HEK293 (cell line): ENCODE measurements at regions not wholly inside any gene's neighbourhood (a gene's known extent, or its start where the extent isn't known, plus 50 kb on each side); places are given as distances from the start of the nearest gene placed in this dataset.

Source experiments
- BCL11A ChIP-seq: fragments of 450-650 bp; formaldehyde crosslinking; IDR thresholded peaks from 2 replicates; pipeline ENCODE4 v1.5.1; 2016; ENCODE audit warnings: low read depth, missing biosample characterization, missing genetic modification characterization
- SALL2 ChIP-seq: fragments of 450-650 bp; formaldehyde crosslinking; IDR thresholded peaks from 2 replicates; pipeline ENCODE4 v1.5.0; 2017; ENCODE audit warnings: missing biosample characterization, mild to moderate bottlenecking, missing genetic modification characterization, borderline replicate concordance
- ZBTB11 ChIP-seq: fragments of 450-650 bp; formaldehyde crosslinking; conservative IDR thresholded peaks from 2 replicates; pipeline ENCODE4 v1.5.1; 2016; ENCODE audit warnings: low read depth, missing biosample characterization, missing genetic modification characterization
- ZFP41 ChIP-seq: fragments of 450-650 bp; formaldehyde crosslinking; IDR thresholded peaks from 2 replicates; pipeline ENCODE4 v1.5.1; 2016; ENCODE audit warnings: missing biosample characterization, missing genetic modification characterization, borderline replicate concordance
- ZNF114 ChIP-seq: fragments of 450-650 bp; formaldehyde crosslinking; IDR thresholded peaks from 2 replicates; pipeline ENCODE4 v1.5.0; 2017; ENCODE audit warnings: missing biosample characterization, missing genetic modification characterization
- ZNF121 ChIP-seq: fragments of 450-650 bp; formaldehyde crosslinking; IDR thresholded peaks from 2 replicates; pipeline ENCODE4 v1.5.1; 2016; ENCODE audit warnings: missing biosample characterization, missing genetic modification characterization
- ZNF23 ChIP-seq: fragments of 450-650 bp; formaldehyde crosslinking; IDR thresholded peaks from 2 replicates; pipeline ENCODE4 v1.5.1; 2016; ENCODE audit warnings: missing biosample characterization, missing genetic modification characterization, borderline replicate concordance
- ZNF274 ChIP-seq, 2 experiments: fragments of 200-500 bp in 1 of 2; fragments of 450-650 bp in 1 of 2; sonication (Bioruptor generic) in 1 of 2; formaldehyde crosslinking in 1 of 2; IDR thresholded peaks; 2 replicates each; pipeline versions ENCODE4 v1.5.1 to v1.6.1; 2014 to 2016; ENCODE audit warnings: borderline replicate concordance in 1 of 2, inconsistent platforms in 1 of 2, low read length in 1 of 2, missing biosample characterization in 1 of 2, missing genetic modification characterization in 1 of 2
- ZNF350 ChIP-seq: fragments of 450-650 bp; formaldehyde crosslinking; IDR thresholded peaks from 2 replicates; pipeline ENCODE4 v1.5.0; 2017; ENCODE audit warnings: missing biosample characterization, mild to moderate bottlenecking, missing genetic modification characterization
- ZNF423 ChIP-seq: fragments of 450-650 bp; formaldehyde crosslinking; IDR thresholded peaks from 2 replicates; pipeline ENCODE4 v1.5.1; 2016; ENCODE audit warnings: missing biosample characterization, missing genetic modification characterization
- ZNF558 ChIP-seq: fragments of 450-650 bp; formaldehyde crosslinking; IDR thresholded peaks from 2 replicates; pipeline ENCODE4 v1.5.1; 2016; ENCODE audit warnings: missing biosample characterization, missing genetic modification characterization
- TF ChIP-seq, protein P1 (sequence below): fragments of 450-650 bp; formaldehyde crosslinking; IDR thresholded peaks from 2 replicates; pipeline ENCODE4 v1.5.1; 2016; ENCODE audit warnings: missing biosample characterization, missing genetic modification characterization
- TF ChIP-seq, protein P2 (sequence below): fragments of 450-650 bp; formaldehyde crosslinking; IDR thresholded peaks from 2 replicates; pipeline ENCODE4 v1.5.1; 2016; ENCODE audit warnings: missing biosample characterization, missing genetic modification characterization
- TF ChIP-seq, protein P3 (sequence below): fragments of 450-650 bp; formaldehyde crosslinking; IDR thresholded peaks from 2 replicates; pipeline ENCODE4 v1.5.1; 2016; ENCODE audit warnings: missing biosample characterization, missing genetic modification characterization

DNA sequence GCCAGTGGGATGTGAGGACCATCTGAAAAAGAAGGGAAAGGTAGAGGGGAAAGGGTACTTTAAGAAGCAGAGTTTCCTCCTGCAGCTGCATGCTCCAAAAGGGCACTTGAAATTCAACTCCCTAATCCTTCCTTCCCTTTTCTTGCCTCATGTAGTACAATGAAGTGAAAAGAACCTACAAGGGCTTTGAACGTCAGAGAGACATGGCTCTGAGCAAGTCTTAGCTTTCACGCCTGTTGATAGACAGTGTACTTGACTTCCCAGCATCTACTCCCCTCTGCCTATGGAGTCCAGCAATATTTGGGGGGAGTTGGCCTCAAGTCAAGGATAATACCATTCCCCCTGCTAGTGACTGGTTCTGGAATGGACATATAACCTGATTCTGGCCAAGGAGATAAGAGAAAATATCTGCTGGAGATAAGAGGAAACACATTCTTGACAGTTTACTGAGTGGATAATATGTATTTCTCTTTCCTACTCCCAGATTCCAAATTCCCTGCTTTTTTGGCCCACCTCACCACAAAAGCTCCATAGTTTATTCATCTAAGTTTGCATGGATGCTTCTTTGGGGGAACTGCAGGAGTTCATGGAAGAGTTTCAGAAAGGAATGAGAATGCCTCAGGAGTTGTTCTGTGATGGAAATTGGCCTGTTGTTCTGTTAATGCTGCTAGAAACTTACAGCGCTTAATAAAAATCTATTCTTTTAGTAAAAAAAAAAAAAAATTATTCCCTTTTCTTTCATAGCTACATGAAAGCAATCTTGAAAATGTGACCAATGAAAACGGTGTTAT is 193.0 kb upstream of the TPM1 start:
- TF ChIP-seq ZFP41 (tag by site-specific recombination): no peak
- TF ChIP-seq, protein P1, sequence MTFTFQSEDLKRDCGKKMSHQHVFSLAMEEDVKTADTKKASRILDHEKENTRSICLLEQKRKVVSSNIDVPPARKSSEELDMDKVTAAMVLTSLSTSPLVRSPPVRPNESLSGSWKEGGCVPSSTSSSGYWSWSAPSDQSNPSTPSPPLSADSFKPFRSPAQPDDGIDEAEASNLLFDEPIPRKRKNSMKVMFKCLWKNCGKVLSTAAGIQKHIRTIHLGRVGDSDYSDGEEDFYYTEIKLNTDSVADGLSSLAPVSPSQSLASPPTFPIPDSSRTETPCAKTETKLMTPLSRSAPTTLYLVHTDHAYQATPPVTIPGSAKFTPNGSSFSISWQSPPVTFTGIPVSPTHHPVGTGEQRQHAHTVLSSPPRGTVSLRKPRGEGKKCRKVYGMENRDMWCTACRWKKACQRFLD (tag by site-specific recombination): no peak
- TF ChIP-seq SALL2 (tag by site-specific recombination): no peak
- TF ChIP-seq, protein P2, sequence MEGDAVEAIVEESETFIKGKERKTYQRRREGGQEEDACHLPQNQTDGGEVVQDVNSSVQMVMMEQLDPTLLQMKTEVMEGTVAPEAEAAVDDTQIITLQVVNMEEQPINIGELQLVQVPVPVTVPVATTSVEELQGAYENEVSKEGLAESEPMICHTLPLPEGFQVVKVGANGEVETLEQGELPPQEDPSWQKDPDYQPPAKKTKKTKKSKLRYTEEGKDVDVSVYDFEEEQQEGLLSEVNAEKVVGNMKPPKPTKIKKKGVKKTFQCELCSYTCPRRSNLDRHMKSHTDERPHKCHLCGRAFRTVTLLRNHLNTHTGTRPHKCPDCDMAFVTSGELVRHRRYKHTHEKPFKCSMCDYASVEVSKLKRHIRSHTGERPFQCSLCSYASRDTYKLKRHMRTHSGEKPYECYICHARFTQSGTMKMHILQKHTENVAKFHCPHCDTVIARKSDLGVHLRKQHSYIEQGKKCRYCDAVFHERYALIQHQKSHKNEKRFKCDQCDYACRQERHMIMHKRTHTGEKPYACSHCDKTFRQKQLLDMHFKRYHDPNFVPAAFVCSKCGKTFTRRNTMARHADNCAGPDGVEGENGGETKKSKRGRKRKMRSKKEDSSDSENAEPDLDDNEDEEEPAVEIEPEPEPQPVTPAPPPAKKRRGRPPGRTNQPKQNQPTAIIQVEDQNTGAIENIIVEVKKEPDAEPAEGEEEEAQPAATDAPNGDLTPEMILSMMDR (tag by site-specific recombination): no peak
- TF ChIP-seq ZNF121: no peak
- TF ChIP-seq ZBTB11: no peak
- TF ChIP-seq ZNF558: no peak
- TF ChIP-seq ZNF274 (IDR thresholded peaks at IDR 0.05; ENCODE audit: low read length): no peak
- TF ChIP-seq ZNF274 (tag by site-specific recombination; IDR thresholded peaks at IDR 0.05; ENCODE audit: borderline replicate concordance): no peak
- TF ChIP-seq, protein P3, sequence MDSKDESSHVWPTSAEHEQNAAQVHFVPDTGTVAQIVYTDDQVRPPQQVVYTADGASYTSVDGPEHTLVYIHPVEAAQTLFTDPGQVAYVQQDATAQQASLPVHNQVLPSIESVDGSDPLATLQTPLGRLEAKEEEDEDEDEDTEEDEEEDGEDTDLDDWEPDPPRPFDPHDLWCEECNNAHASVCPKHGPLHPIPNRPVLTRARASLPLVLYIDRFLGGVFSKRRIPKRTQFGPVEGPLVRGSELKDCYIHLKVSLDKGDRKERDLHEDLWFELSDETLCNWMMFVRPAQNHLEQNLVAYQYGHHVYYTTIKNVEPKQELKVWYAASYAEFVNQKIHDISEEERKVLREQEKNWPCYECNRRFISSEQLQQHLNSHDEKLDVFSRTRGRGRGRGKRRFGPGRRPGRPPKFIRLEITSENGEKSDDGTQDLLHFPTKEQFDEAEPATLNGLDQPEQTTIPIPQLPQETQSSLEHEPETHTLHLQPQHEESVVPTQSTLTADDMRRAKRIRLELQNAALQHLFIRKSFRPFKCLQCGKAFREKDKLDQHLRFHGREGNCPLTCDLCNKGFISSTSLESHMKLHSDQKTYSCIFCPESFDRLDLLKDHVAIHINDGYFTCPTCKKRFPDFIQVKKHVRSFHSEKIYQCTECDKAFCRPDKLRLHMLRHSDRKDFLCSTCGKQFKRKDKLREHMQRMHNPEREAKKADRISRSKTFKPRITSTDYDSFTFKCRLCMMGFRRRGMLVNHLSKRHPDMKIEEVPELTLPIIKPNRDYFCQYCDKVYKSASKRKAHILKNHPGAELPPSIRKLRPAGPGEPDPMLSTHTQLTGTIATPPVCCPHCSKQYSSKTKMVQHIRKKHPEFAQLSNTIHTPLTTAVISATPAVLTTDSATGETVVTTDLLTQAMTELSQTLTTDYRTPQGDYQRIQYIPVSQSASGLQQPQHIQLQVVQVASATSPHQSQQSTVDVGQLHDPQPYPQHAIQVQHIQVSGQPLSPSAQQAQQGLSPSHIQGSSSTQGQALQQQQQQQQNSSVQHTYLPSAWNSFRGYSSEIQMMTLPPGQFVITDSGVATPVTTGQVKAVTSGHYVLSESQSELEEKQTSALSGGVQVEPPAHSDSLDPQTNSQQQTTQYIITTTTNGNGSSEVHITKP (tag by site-specific recombination): no peak
- TF ChIP-seq BCL11A (tag by site-specific recombination): no peak
- no peak for TF ChIP-seq ZNF114 (tag by site-specific recombination)
- no peak for TF ChIP-seq ZNF423
- no peak for TF ChIP-seq ZNF350 (tag by site-specific recombination)
- TF ChIP-seq ZNF23 (tag by site-specific recombination): no peak
